A673 (cell line): ENCODE measurements at regions not wholly inside any gene's neighbourhood (a gene's known extent, or its start where the extent isn't known, plus 50 kb on each side); places are given as distances from the start of the nearest gene placed in this dataset.

Source experiments
- BruUV-seq: library from RNA; stranded (reverse); fragments of 400-500 nt; replicated peaks from 2 replicates; lab custom pipeline; 2021; lab: Mats Ljungman, UMichigan
- CTCF ChIA-PET: fragments of 300-600 bp; sonication (Branson Sonifier 250); formaldehyde crosslinking; loops from one replicate; lab custom pipeline; 2022; ENCODE audit warnings: antibody characterized with exemption; lab: Charles Lee
- POLR2A ChIA-PET: fragments of 300-600 bp; sonication (Branson Sonifier 250); formaldehyde crosslinking; loops from one replicate; lab custom pipeline; 2022; ENCODE audit warnings: antibody characterized with exemption; ENCODE audit not compliant: low non-redundant PET; lab: Charles Lee
- DNase-seq: peaks from one replicate; pipeline ENCODE4 v3.0.0-alpha.2; 2015; ENCODE audit warnings: low spot score
- H3K27ac ChIP-seq: fragments of 200-600 bp; sonication (generic); 2 replicates; pipeline ENCODE4 v1.5.1; 2016; ENCODE audit warnings: mixed run types, low read depth, mild to moderate bottlenecking, mixed read lengths, antibody characterized with exemption, low read length; ENCODE audit not compliant: poor library complexity, severe bottlenecking
- H3K27me3 ChIP-seq: fragments of 200-600 bp; sonication (generic); replicated peaks from 2 replicates; pipeline ENCODE4 v1.6.1; 2017; ENCODE audit warnings: mixed run types, low read depth, mild to moderate bottlenecking, mixed read lengths, antibody characterized with exemption, low read length; ENCODE audit not compliant: insufficient read depth, poor library complexity
- H3K36me3 ChIP-seq: fragments of 200-600 bp; sonication (generic); 2 replicates; pipeline ENCODE4 v1.6.1; 2016; ENCODE audit warnings: mixed run types, mild to moderate bottlenecking, mixed read lengths, antibody characterized with exemption, low read length; ENCODE audit not compliant: insufficient read depth, poor library complexity, severe bottlenecking
- H3K4me1 ChIP-seq: fragments of 200-600 bp; sonication (generic); 2 replicates; pipeline ENCODE4 v1.6.1; 2017; ENCODE audit warnings: mixed run types, mild to moderate bottlenecking, mixed read lengths, antibody characterized with exemption, low read length; ENCODE audit not compliant: insufficient read depth, poor library complexity, severe bottlenecking
- H3K4me3 ChIP-seq: fragments of 200-600 bp; sonication (generic); 2 replicates; pipeline ENCODE4 v1.5.1; 2016; ENCODE audit warnings: low read depth, mixed run types, mild to moderate bottlenecking, mixed read lengths, low read length; ENCODE audit not compliant: poor library complexity, severe bottlenecking
- H3K9me3 ChIP-seq: fragments of 200-600 bp; sonication (generic); 2 replicates; pipeline ENCODE4 v1.6.1; 2016; ENCODE audit warnings: mixed run types, low read depth, mild to moderate bottlenecking, mixed read lengths, antibody characterized with exemption, low read length; ENCODE audit not compliant: poor library complexity, severe bottlenecking
- CTCF ChIP-seq: fragments of 300-800, 200-600 bp; sonication (generic); conservative IDR thresholded peaks from 2 replicates; pipeline ENCODE4 v1.5.1; 2017; ENCODE audit warnings: low read depth, mild to moderate bottlenecking, antibody characterized with exemption, low read length, moderate library complexity, mixed read lengths
- EZH2 ChIP-seq: fragments of 200-600 bp; sonication (generic); IDR thresholded peaks from 2 replicates; pipeline ENCODE4 v1.6.1; 2017; ENCODE audit warnings: borderline replicate concordance, low read depth, mild to moderate bottlenecking, mixed read lengths, antibody characterized with exemption, low read length; ENCODE audit not compliant: poor library complexity, severe bottlenecking
- intact Hi-C: fragments of 100-400 bp; cut with micrococcal nuclease; formaldehyde crosslinking; loops from one replicate; pipeline ENCODE4 v1.10.0; 2022; ENCODE audit not compliant: unreplicated experiment

- DNase-seq = no peak
- Histone ChIP-seq H3K4me3 (no peak overlapping the region), H3K4me1 (no peaks in the 10 kb centered on the region), H3K27ac (no peak overlapping the region), H3K9me3 (no peaks in the 10 kb centered on the region), H3K36me3 (no peaks in the 10 kb centered on the region), H3K27me3 (no peaks in the 10 kb centered on the region)
- POLR2A ChIA-PET = no interaction called here
- intact Hi-C loops = no loop called here
- TF ChIP-seq EZH2 = no peak
- no peak for TF ChIP-seq CTCF
- no TSS peak for BruUV-seq
- CTCF ChIA-PET = no interaction called here
These were observed 382.2 kb upstream of the ZFHX3 start for GRCh38 chr16:73430138-73430537.

GRCh38 chr16:73428121-73428520, 380.2 kb upstream of the ZFHX3 start:
- no peaks in the 10 kb centered on the region for H3K9me3 ChIP-seq
- BruUV-seq = no TSS peak
- H3K27ac ChIP-seq = no peak overlapping the region
- H3K4me3 ChIP-seq = no peak overlapping the region
- ChIA-PET POLR2A (no interaction called here), CTCF (no interaction called here)
- TF ChIP-seq EZH2 = no peak
- no peak for DNase-seq
- no peaks in the 10 kb centered on the region for H3K27me3 ChIP-seq
- no peaks in the 10 kb centered on the region for H3K4me1 ChIP-seq
- H3K36me3 ChIP-seq = no peaks in the 10 kb centered on the region
- intact Hi-C loops = no loop called here

- H3K27ac ChIP-seq = no peak overlapping the region
- H3K9me3 ChIP-seq = no peaks in the 10 kb centered on the region
- no peaks in the 10 kb centered on the region for H3K4me1 ChIP-seq
- BruUV-seq = no TSS peak
- TF ChIP-seq CTCF = no peak
- TF ChIP-seq EZH2 = no peak
- ChIA-PET POLR2A (no interaction called here), CTCF (no interaction called here)
- peaks cover 6% of the 10 kb centered on the region for H3K27me3 ChIP-seq
- no peaks in the 10 kb centered on the region for H3K36me3 ChIP-seq
- intact Hi-C loops = no loop called here
- no peak for DNase-seq
- no peak overlapping the region for H3K4me3 ChIP-seq
These were observed 379.2 kb upstream of the ZFHX3 start for GRCh38 chr16:73427164-73427563.

GRCh38 chr16:73426433-73427160, 378.7 kb upstream of the ZFHX3 start:
- ChIA-PET CTCF (no interaction called here), POLR2A (no interaction called here)
- no peaks in the 10 kb centered on the region for H3K36me3 ChIP-seq
- intact Hi-C loops = no loop called here
- TF ChIP-seq CTCF (no peak), EZH2 (no peak)
- H3K27ac ChIP-seq = no peak overlapping the region
- H3K9me3 ChIP-seq = no peaks in the 10 kb centered on the region
- no peak for DNase-seq
- H3K4me3 ChIP-seq = no peak overlapping the region
- BruUV-seq = no TSS peak
- peaks cover 11% of the 10 kb centered on the region for H3K27me3 ChIP-seq
- no peaks in the 10 kb centered on the region for H3K4me1 ChIP-seq
